Osteocyte (in vitro differentiated cells): ENCODE measurements at regions not wholly inside any gene's neighbourhood (a gene's known extent, or its start where the extent isn't known, plus 50 kb on each side); places are given as distances from the start of the nearest gene placed in this dataset.

ENCODE experiments used
- DNase-seq: peaks from one replicate; pipeline ENCODE4 v3.0.0; 2021; ENCODE audit warnings: mixed read lengths; ENCODE audit not compliant: unreplicated experiment; ENCODE audit errors: extremely low spot score
- H3K27ac Mint-ChIP-seq: one replicate; pipeline ENCODE4 v1.8.0; 2021; ENCODE audit warnings: mild to moderate bottlenecking, mixed read lengths; ENCODE audit not compliant: unreplicated experiment
- H3K27me3 Mint-ChIP-seq: one replicate; pipeline ENCODE4 v1.8.0; 2021; ENCODE audit warnings: mixed read lengths; ENCODE audit not compliant: unreplicated experiment
- H3K36me3 Mint-ChIP-seq: one replicate; pipeline ENCODE4 v1.8.0; 2021; ENCODE audit warnings: mixed read lengths; ENCODE audit not compliant: unreplicated experiment
- H3K4me1 Mint-ChIP-seq: one replicate; pipeline ENCODE4 v1.8.0; 2021; ENCODE audit warnings: mixed read lengths; ENCODE audit not compliant: unreplicated experiment
- H3K4me3 Mint-ChIP-seq: one replicate; pipeline ENCODE4 v1.8.0; 2021; ENCODE audit warnings: mild to moderate bottlenecking, moderate library complexity, mixed read lengths; ENCODE audit not compliant: unreplicated experiment
- H3K9me3 Mint-ChIP-seq: one replicate; pipeline ENCODE4 v1.8.0; 2021; ENCODE audit warnings: mixed read lengths; ENCODE audit not compliant: unreplicated experiment
- TF ChIP-seq, protein P1 (sequence below): fragments of 200-600 bp; sonication (generic); IDR thresholded peaks from 2 replicates; pipeline ENCODE4 v1.5.0; 2021; ENCODE audit warnings: antibody characterized with exemption, mild to moderate bottlenecking, moderate library complexity

DNA sequence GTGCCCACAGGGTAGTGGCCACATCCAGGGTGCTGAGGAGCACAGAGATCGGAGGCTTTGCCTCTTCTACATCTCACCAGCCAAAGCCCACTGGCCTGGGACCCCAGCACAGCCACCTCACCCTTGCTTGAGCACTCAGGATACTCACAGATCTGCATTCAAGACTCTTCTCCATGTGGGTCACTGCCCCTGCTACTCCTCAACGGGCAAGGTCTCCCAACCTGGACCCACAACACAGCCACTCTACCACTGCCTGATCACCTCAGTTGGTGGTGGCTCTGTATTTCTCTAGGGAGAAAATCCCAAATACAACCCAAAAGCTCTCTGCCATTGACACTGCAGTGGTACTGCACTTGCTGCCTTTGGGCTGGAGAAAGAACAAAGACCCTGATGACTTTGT lies 190.3 kb upstream of the KLHL4 start:
- H3K27me3 Mint-ChIP-seq = no peaks in the 10 kb centered on the region
- H3K4me1 Mint-ChIP-seq = no peaks in the 10 kb centered on the region
- H3K4me3 Mint-ChIP-seq = no peak overlapping the region
- no peak for DNase-seq
- H3K27ac Mint-ChIP-seq = no peak overlapping the region
- no peaks in the 10 kb centered on the region for H3K36me3 Mint-ChIP-seq
- H3K9me3 Mint-ChIP-seq = peaks cover 6% of the 10 kb centered on the region
- TF ChIP-seq, protein P1, sequence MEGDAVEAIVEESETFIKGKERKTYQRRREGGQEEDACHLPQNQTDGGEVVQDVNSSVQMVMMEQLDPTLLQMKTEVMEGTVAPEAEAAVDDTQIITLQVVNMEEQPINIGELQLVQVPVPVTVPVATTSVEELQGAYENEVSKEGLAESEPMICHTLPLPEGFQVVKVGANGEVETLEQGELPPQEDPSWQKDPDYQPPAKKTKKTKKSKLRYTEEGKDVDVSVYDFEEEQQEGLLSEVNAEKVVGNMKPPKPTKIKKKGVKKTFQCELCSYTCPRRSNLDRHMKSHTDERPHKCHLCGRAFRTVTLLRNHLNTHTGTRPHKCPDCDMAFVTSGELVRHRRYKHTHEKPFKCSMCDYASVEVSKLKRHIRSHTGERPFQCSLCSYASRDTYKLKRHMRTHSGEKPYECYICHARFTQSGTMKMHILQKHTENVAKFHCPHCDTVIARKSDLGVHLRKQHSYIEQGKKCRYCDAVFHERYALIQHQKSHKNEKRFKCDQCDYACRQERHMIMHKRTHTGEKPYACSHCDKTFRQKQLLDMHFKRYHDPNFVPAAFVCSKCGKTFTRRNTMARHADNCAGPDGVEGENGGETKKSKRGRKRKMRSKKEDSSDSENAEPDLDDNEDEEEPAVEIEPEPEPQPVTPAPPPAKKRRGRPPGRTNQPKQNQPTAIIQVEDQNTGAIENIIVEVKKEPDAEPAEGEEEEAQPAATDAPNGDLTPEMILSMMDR = no peak

DNA sequence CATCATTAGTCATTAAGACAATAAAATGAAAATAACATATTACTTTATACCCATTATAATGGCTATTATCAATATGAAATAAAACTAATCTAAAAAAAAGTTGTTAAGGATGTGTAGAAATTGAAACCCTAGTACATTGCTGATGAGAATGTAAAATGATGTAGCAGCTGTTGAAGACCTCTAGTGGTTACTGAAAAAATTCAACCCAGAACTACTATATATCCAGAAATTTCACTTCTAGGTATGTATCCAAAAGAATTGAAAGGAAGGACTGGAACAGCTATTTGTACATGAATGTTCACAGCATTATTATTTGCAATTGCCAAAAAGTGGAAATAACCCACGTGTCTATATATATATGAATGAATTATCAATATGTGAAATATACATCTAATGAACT lies 180.3 kb upstream of the KLHL4 start:
- no peaks in the 10 kb centered on the region for H3K36me3 Mint-ChIP-seq
- no peak overlapping the region for H3K4me3 Mint-ChIP-seq
- H3K4me1 Mint-ChIP-seq = no peaks in the 10 kb centered on the region
- no peak for DNase-seq
- H3K9me3 Mint-ChIP-seq = no peaks in the 10 kb centered on the region
- H3K27me3 Mint-ChIP-seq = peaks cover 3% of the 10 kb centered on the region
- TF ChIP-seq, protein P1 = no peak
- H3K27ac Mint-ChIP-seq = no peak overlapping the region

DNA sequence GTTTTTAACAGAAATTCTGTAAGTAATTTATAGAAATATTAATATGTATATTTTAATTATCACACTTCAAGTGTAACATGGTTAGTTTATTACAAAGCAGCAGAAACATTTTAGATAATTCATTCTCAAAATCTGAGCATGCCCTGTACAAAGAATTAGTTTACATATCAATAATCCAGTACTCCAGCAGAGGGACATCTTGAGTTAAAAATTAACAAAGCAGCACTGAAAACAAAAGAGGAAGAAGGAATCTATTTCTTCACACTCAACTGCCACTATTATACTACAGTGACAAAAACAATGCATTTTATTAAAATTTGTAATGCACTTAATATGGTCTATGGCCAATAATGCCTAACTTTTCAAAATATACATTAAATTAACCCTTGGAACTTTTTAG lies 179.1 kb upstream of the KLHL4 start:
- TF ChIP-seq, protein P1 = peak; percentile 62
- H3K4me3 Mint-ChIP-seq = no peak overlapping the region
- H3K27me3 Mint-ChIP-seq = peaks cover 5% of the 10 kb centered on the region
- H3K9me3 Mint-ChIP-seq = no peaks in the 10 kb centered on the region
- H3K27ac Mint-ChIP-seq = no peak overlapping the region
- DNase-seq = no peak
- no peaks in the 10 kb centered on the region for H3K4me1 Mint-ChIP-seq
- no peaks in the 10 kb centered on the region for H3K36me3 Mint-ChIP-seq

DNA sequence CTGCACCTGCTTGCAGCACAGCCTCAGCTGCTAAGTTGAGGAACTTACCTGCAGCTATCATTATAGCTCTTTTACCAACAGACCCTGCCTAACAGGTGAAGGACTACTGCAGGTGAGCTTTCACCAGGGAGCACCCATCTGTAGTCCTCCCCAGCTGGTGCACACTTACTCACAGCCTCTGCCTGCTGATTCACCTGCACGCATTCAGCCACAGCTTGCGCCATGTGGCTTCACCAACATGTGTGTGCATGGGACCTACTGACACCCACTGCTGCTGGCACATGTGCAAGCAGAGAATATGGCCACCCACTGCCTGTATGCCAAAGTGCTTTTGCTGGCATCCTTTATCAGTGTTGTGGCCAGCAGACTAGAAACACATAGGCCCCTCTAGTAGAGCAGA lies 146.7 kb upstream of the KLHL4 start:
- Mint-ChIP-seq H3K27me3 (peaks cover 5% of the 10 kb centered on the region), H3K9me3 (peaks cover 3% of the 10 kb centered on the region), H3K36me3 (no peaks in the 10 kb centered on the region), H3K27ac (no peak overlapping the region), H3K4me1 (no peaks in the 10 kb centered on the region), H3K4me3 (no peak overlapping the region)
- TF ChIP-seq, protein P1 = no peak
- DNase-seq = no peak

DNA sequence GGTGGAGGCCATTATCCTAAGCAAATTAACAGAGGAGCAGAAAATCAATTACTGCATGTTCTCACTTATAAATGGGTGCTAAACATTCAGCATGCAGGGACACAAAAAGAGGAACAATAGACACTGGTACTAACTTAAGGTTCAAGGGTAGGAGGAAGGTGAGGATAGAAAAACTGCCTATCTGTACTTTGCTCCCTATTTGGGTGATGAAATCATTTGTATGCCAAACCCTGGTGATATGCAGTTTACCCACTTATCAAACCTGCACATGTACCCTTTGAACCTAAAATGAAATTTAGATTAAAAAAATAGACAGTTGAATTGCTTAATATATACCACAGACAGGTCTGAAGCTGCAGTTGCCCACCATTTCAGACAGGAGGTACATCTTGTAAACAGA lies 143.3 kb upstream of the KLHL4 start:
- DNase-seq = no peak
- peaks cover 3% of the 10 kb centered on the region for H3K9me3 Mint-ChIP-seq
- no peak overlapping the region for H3K4me3 Mint-ChIP-seq
- TF ChIP-seq, protein P1 = no peak
- no peak overlapping the region for H3K27ac Mint-ChIP-seq
- H3K36me3 Mint-ChIP-seq = no peaks in the 10 kb centered on the region
- no peaks in the 10 kb centered on the region for H3K4me1 Mint-ChIP-seq
- peaks cover 5% of the 10 kb centered on the region for H3K27me3 Mint-ChIP-seq
